Neural cell (in vitro differentiated cells): ENCODE measurements at regions not wholly inside any gene's neighbourhood (a gene's known extent, or its start where the extent isn't known, plus 50 kb on each side); places are given as distances from the start of the nearest gene placed in this dataset.

ENCODE experiments used
- H2AFZ ChIP-seq: fragments of 200-600, 300-800 bp; sonication (generic), shearing (Covaris generic); 2 replicates; pipeline ENCODE4 v1.6.0; 2014; ENCODE audit warnings: low read depth, mild to moderate bottlenecking, antibody characterized with exemption, low read length, moderate library complexity
- H3F3A ChIP-seq: fragments of 200-600 bp; shearing (Covaris generic); 2 replicates; pipeline ENCODE4 v1.6.1; 2016; ENCODE audit warnings: mild to moderate bottlenecking, moderate library complexity, mixed read lengths, antibody characterized with exemption, low read length; ENCODE audit not compliant: insufficient read depth, poor library complexity, severe bottlenecking
- H3K27ac ChIP-seq: fragments of 200-600, 300-800 bp; sonication (generic), shearing (Covaris generic); 2 replicates; pipeline ENCODE4 v1.5.1; 2014; ENCODE audit warnings: mild to moderate bottlenecking, low read length, moderate library complexity
- H3K27me3 ChIP-seq: fragments of 300-800, 200-600 bp; sonication (generic), shearing (Covaris generic); 2 replicates; pipeline ENCODE4 v1.6.0; 2014; ENCODE audit warnings: mild to moderate bottlenecking, low read depth, low read length, moderate library complexity; ENCODE audit not compliant: insufficient read depth
- H3K36me3 ChIP-seq: fragments of 300-800, 200-600 bp; sonication (generic), shearing (Covaris generic); 2 replicates; pipeline ENCODE4 v1.5.1; 2014; ENCODE audit warnings: mild to moderate bottlenecking, antibody characterized with exemption, low read length, moderate library complexity; ENCODE audit not compliant: insufficient read depth
- H3K4me2 ChIP-seq: fragments of 300-800, 200-600 bp; sonication (generic), shearing (Covaris generic); 2 replicates; pipeline ENCODE4 v1.6.0; 2014; ENCODE audit warnings: mild to moderate bottlenecking, low read length
- H3K4me3 ChIP-seq: fragments of 300-800, 200-600 bp; sonication (generic), shearing (Covaris generic); 2 replicates; pipeline ENCODE4 v1.5.1; 2014; ENCODE audit warnings: mild to moderate bottlenecking, low read length, moderate library complexity
- H3K79me2 ChIP-seq: fragments of 200-600 bp; shearing (Covaris generic); replicated peaks from 2 replicates; pipeline ENCODE4 v1.6.0; 2014; ENCODE audit warnings: mild to moderate bottlenecking, low read length, moderate library complexity; ENCODE audit not compliant: insufficient read depth
- H3K9ac ChIP-seq: fragments of 300-800, 200-600 bp; sonication (generic), shearing (Covaris generic); 2 replicates; pipeline ENCODE4 v1.6.1; 2016; ENCODE audit warnings: mild to moderate bottlenecking, low read length, mixed read lengths
- H3K9me2 ChIP-seq: fragments of 200-600 bp; shearing (Covaris generic); 2 replicates; pipeline ENCODE4 v1.6.1; 2016; ENCODE audit warnings: mild to moderate bottlenecking, low read length, mixed read lengths; ENCODE audit not compliant: insufficient read depth
- H3K9me3 ChIP-seq: fragments of 200-600, 300-800 bp; sonication (generic), shearing (Covaris generic); 2 replicates; pipeline ENCODE4 v1.6.1; 2016; ENCODE audit warnings: mild to moderate bottlenecking, mixed run types, low read length, moderate library complexity, mixed read lengths
- H4K20me1 ChIP-seq: fragments of 200-600 bp; shearing (Covaris generic); 2 replicates; pipeline ENCODE4 v1.6.1; 2016; ENCODE audit warnings: mild to moderate bottlenecking, mixed run types; ENCODE audit not compliant: insufficient read depth
- CTCF ChIP-seq: fragments of 450-650 bp; IDR thresholded peaks from 2 replicates; pipeline ENCODE4 v1.5.1; 2014; ENCODE audit warnings: antibody characterized with exemption, mild to moderate bottlenecking, moderate library complexity; ENCODE audit not compliant: poor library complexity, severe bottlenecking
- EP300 ChIP-seq: fragments of 450-650 bp; conservative IDR thresholded peaks from 2 replicates; pipeline ENCODE4 v1.6.1; 2014; ENCODE audit warnings: antibody characterized with exemption, mild to moderate bottlenecking, moderate library complexity; ENCODE audit not compliant: poor library complexity, severe bottlenecking
- EZH2 ChIP-seq: fragments of 200-600, 300-800 bp; shearing (Covaris generic), sonication (generic); IDR thresholded peaks from 2 replicates; pipeline ENCODE4 v1.6.1; 2014; ENCODE audit warnings: antibody characterized with exemption, low read length, borderline replicate concordance, mild to moderate bottlenecking; ENCODE audit not compliant: insufficient read depth, poor library complexity, severe bottlenecking
- MXI1 ChIP-seq: fragments of 450-650 bp; conservative IDR thresholded peaks from 2 replicates; pipeline ENCODE4 v1.6.1; 2014; ENCODE audit warnings: antibody characterized with exemption, mild to moderate bottlenecking; ENCODE audit not compliant: poor library complexity, severe bottlenecking
- POLR2AphosphoS5 ChIP-seq: IDR thresholded peaks from 2 replicates; pipeline ENCODE4 v1.6.1; 2012
- RAD21 ChIP-seq: fragments of 450-650 bp; conservative IDR thresholded peaks from 2 replicates; pipeline ENCODE4 v1.6.1; 2014; ENCODE audit warnings: antibody characterized with exemption, mild to moderate bottlenecking, moderate library complexity
- REST ChIP-seq: IDR thresholded peaks from 2 replicates; pipeline ENCODE4 v1.6.1; 2012; ENCODE audit warnings: borderline replicate concordance
- SMC3 ChIP-seq: fragments of 450-650 bp; conservative IDR thresholded peaks from 2 replicates; pipeline ENCODE4 v1.6.1; 2014; ENCODE audit warnings: antibody characterized with exemption, mild to moderate bottlenecking, moderate library complexity; ENCODE audit not compliant: poor library complexity
- TAF1 ChIP-seq: IDR thresholded peaks from 2 replicates; pipeline ENCODE4 v1.6.1; 2012; ENCODE audit warnings: low read depth

- H3K4me2 ChIP-seq = no peak overlapping the region
- no peaks in the 10 kb centered on the region for H3K9me2 ChIP-seq
- no peaks in the 10 kb centered on the region for H3K36me3 ChIP-seq
- H3K27ac ChIP-seq = no peak overlapping the region
- no peaks in the 10 kb centered on the region for H3F3A ChIP-seq
- TF ChIP-seq RAD21 = no peak
- TF ChIP-seq SMC3 = no peak
- no peak for TF ChIP-seq MXI1
- TF ChIP-seq REST = no peak
- no peak for TF ChIP-seq TAF1
- no peak for TF ChIP-seq CTCF
- TF ChIP-seq POLR2AphosphoS5 = no peak
- no peak for TF ChIP-seq EP300
- TF ChIP-seq EZH2 = no peak
- H2AFZ ChIP-seq = no peak overlapping the region
- H3K79me2 ChIP-seq = no peaks in the 10 kb centered on the region
- H4K20me1 ChIP-seq = no peaks in the 10 kb centered on the region
- no peak overlapping the region for H3K4me3 ChIP-seq
- H3K27me3 ChIP-seq = no peaks in the 10 kb centered on the region
- H3K9me3 ChIP-seq = no peaks in the 10 kb centered on the region
- H3K9ac ChIP-seq = no peak overlapping the region
Observed at GRCh38 chr6:126767711-126768110, 350.8 kb upstream of the RSPO3 start.

GRCh38 chr6:126770176-126770575 lies 348.3 kb upstream of the RSPO3 start:
- Histone ChIP-seq H3K36me3 (no peaks in the 10 kb centered on the region), H3K4me2 (no peak overlapping the region), H2AFZ (no peak overlapping the region), H3K27ac (no peak overlapping the region), H3K9me3 (no peaks in the 10 kb centered on the region), H3K9ac (no peak overlapping the region), H3K4me3 (no peak overlapping the region), H3K9me2 (no peaks in the 10 kb centered on the region), H3K79me2 (no peaks in the 10 kb centered on the region), H3K27me3 (no peaks in the 10 kb centered on the region), H4K20me1 (no peaks in the 10 kb centered on the region), H3F3A (no peaks in the 10 kb centered on the region)
- no peak for TF ChIP-seq RAD21
- no peak for TF ChIP-seq POLR2AphosphoS5
- no peak for TF ChIP-seq TAF1
- no peak for TF ChIP-seq EP300
- TF ChIP-seq MXI1 = no peak
- no peak for TF ChIP-seq CTCF
- TF ChIP-seq EZH2 = no peak
- no peak for TF ChIP-seq SMC3
- TF ChIP-seq REST = no peak
